Skin epidermis (tissue), 12 donors: ENCODE measurements at regions not wholly inside any gene's neighbourhood (a gene's known extent, or its start where the extent isn't known, plus 50 kb on each side); places are given as distances from the start of the nearest gene placed in this dataset.

Source experiments
- H3K27ac ChIP-seq, 21 experiments: fragments of 200-600 bp; sonication (generic) in 11 of 21; one replicate each; pipeline ENCODE4 v1.5.0; 2020; ENCODE audit warnings: mild to moderate bottlenecking in 3 of 21, inconsistent platforms in 2 of 21, moderate library complexity in 2 of 21
- H3K4me3 ChIP-seq, 7 experiments: fragments of 200-600 bp; sonication (generic) in 2 of 7; one replicate each; pipeline ENCODE4 v1.5.0; 2020; ENCODE audit warnings: inconsistent platforms in 2 of 7, mild to moderate bottlenecking in 2 of 7, moderate library complexity in 1 of 7

DNA sequence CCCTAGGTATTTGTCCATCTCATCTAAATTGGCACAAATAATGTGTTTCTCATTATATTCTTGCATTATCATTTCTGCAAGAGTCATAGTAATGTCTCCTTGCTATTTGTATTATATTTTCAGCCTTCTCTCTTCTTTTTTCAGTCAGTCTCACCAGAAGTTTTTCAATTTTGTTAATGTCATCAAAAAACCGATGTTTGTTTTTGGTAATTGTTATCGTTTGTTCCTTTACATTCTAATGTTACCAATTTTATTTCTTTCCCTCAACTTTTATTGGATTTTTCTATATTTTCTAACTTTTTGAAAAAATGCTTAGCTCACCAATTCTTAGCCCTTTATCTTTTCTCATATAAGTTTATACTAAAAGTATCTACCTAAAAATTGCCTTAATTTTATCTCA, 82.2 kb upstream of the NRSN1 start:
- Histone ChIP-seq H3K4me3 (no peak overlapping the region), H3K27ac (no peak overlapping the region)

DNA sequence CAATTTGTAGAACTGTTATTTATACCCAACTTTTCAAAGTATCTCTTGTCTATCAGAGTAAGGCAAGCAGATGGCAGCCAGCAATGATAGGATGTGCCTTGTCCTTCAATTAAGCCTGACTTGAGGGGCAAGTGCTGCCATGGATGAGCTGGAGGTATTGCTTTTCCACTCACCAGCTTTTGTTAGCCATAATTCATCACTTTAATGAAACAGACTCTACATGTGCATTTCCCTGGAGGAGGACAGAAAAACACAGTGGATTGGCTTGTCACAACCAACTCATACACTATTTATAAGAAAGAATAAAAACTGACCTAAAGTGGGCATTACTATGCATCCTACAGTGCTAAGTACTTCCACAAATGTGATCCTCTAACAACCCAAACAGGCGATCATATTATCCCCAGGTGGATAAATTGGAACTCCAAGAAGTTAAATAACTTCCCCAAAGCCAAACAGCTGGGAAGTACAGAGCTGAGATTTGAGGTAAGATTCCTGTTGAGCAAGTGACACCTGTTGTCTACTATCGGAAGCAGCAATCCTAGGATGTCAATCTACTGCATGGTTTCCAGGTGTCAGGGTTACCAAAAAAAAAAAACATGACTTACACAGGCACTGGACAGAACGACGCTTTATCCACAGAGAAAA, 73.9 kb upstream of the NRSN1 start:
- Histone ChIP-seq H3K27ac (no peak overlapping the region), H3K4me3 (no peak overlapping the region)

DNA sequence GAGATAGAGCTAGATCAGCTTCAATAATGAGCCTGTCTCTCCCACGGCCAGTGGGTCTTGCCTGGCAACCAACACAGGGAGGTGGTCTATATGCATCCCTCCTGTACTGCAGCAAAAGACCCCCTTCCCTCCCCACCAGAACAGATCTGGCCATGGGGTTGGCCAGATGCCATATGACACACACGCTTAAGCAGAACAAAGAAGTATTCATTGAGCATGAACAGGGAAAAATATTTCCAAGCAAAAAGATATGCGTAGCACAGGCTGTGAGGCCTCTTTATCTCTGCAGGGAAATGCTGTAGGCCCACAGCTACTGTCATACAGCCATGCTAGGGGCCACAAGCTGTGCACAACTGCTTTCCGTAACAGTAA, 73.4 kb upstream of the NRSN1 start:
- Histone ChIP-seq H3K27ac (no peak overlapping the region), H3K4me3 (no peak overlapping the region)

DNA sequence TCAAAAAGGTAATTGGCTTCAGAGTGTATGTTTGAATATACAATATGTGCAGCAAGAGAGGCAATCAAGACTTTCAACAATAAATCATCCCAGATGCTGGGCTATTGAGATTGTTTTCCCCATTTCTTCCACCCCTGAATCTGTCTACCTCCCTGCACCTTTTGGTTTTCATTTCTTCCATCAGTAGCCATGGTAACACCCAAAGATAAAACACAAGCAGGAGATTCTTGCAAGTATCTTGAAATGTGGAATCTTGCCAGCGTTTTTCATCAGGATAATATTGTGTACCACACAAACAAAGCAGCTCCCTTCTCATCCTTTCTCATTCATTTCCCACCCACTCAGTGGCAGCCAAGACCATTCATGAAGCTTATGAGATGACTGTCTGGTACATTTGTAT, 73.0 kb upstream of the NRSN1 start:
- Histone ChIP-seq H3K27ac (no peak overlapping the region), H3K4me3 (no peak overlapping the region)

DNA sequence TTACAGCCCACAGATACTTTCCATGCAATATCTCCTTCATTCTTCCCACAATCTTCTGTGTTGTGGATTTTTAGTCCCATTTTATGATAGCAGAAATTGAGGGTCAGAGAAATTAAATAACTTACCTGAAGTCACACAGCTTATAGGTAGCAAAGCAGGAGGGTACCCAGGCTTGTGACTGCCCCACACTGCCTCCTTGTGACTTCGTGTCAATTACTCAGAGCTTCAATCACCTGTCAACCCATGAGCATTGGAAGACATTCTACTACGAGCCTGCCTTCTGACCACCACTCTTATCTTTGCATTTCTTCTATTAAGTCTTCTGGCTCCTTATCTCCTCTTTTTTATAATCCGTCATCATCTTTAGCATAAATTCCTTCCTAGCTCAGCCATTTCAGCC, 71.6 kb upstream of the NRSN1 start:
- no peak overlapping the region for H3K27ac ChIP-seq

DNA sequence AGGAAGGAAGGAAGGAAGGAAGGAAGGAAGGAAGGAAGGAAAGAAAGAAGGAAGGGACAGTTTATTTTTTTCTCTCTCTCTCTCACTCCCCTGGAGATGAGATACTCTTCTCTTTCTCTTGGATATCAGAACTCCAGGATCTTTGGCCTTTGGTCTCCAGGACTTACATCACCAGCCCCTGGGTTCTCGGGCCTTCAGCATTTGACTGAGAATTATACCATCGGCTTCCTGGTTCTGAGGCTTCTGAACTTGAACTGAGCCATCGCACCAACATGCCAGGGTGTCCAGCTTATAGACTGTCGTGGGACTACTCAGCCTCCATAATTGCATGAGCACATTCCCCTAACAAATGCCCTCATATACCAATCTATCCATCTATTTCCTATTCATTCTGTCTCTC, 69.4 kb upstream of the NRSN1 start:
- Histone ChIP-seq H3K4me3 (no peak overlapping the region), H3K27ac (no peak overlapping the region)

More for the DNA sequence above, 71.6 kb upstream of the NRSN1 start:
- no peak overlapping the region for H3K4me3 ChIP-seq

DNA sequence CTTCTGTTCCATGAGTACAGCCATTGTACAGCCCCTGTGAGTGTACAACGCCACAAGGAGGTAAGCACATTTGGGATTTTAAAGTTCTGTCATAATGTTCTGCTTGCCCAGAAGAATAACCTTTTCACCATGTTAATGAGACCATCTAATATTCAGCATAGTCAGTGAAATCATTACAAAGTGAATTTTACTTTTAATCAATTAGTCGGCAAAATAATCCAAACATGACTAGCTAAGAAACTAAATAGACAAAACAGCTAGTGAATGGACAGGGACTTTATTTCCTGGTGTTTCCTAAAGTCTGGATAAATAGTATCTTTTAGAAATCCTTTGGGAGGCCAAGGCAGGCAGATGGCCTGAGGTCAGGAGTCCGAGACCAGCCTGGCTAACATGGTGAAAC, 69.0 kb upstream of the NRSN1 start:
- Histone ChIP-seq H3K27ac (no peak overlapping the region), H3K4me3 (no peak overlapping the region)

DNA sequence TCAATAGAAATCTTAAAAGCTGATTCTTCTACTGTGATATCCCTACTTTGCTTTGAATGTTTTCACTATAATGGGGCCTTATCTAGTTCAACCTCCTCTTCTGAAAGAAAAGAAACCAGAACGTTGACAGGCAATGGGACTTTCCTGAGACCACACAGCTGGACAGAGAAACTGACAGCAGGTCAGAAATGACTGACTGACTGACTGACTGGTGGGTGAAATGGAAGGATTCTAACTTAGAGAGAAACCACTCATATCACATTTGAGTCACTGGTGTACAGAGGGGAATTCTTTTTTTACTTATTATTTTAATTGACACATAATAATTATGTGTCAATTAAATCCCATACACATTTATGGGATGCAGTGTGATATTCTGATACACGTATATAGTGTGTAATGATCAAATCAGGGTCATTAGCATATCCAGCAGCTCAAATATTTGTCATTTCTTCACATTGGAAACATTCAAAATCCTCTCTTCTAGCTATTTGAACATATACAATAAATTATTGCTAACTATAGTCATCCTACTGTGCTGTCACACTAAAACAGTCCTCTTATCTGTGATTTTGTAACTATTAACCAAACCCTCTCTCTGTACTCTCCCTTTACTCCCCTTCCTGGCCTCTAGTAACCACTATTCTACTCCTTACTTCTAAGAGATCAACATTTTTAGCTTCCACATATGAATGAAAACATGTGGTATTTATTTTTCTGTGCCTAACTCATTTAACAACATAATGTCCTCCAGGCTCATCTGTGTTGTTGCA, 64.8 kb upstream of the NRSN1 start:
- Histone ChIP-seq H3K27ac (no peak overlapping the region), H3K4me3 (no peak overlapping the region)

DNA sequence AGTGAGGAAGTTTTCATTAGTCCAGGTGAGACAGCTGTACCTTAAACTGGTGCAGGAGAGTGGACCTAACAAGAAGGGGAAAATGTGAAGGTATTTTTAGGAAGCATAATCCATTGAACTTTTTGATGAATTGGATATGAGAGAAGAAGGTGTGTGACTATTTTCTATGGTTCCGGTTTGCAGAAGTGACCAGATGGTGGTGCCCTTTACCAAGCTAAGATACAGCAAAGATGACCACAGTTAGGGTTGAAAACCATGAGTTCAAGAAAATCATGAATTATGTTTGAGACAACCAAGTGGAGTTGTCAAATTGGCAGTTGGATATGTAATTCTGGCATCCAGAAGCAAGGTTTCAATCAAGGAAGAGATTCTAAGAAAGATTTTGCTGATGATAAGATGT, 61.9 kb upstream of the NRSN1 start:
- H3K4me3 ChIP-seq: no peak overlapping the region

DNA sequence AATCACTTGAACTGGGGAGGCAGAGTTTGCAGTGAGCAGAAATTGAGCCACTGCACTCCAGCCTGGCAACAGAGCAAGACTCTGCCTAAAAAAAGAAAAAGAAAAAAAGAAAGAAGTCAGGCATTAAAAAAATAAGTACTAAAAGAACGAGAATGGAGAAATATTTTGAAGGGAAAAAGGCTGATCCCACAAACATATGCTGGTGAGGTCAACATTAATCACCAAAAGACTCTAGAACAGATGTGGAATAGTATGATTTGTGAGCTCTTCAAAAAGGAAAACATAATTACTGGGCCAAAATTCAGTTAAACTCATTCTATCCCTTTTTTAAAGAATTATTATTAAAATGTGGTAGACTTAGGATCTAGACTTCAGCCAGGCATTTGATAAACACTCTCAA, 61.2 kb upstream of the NRSN1 start:
- Histone ChIP-seq H3K4me3 (no peak overlapping the region), H3K27ac (no peak overlapping the region)

More for the DNA sequence above, 61.9 kb upstream of the NRSN1 start:
- no peak overlapping the region for H3K27ac ChIP-seq

DNA sequence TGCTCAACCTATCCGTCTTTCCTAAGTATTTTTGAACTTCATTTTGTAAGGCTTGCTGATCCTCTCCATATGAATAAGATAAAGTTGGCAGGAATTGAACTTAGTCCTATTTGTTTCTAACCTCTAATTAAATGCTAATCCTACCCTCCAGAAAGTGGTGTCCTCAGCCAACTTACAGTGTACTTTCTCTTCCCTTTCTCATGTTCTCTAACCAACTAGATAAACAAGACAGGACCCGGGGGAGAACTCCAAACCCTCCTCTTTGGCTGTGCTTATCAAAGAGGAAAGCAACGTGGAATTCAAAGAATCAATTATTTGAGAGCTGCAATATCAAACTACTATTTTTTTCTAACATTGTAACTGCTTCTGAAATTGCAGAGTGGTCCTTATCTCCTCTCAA, 56.5 kb upstream of the NRSN1 start:
- no peak overlapping the region for H3K27ac ChIP-seq
- no peak overlapping the region for H3K4me3 ChIP-seq

DNA sequence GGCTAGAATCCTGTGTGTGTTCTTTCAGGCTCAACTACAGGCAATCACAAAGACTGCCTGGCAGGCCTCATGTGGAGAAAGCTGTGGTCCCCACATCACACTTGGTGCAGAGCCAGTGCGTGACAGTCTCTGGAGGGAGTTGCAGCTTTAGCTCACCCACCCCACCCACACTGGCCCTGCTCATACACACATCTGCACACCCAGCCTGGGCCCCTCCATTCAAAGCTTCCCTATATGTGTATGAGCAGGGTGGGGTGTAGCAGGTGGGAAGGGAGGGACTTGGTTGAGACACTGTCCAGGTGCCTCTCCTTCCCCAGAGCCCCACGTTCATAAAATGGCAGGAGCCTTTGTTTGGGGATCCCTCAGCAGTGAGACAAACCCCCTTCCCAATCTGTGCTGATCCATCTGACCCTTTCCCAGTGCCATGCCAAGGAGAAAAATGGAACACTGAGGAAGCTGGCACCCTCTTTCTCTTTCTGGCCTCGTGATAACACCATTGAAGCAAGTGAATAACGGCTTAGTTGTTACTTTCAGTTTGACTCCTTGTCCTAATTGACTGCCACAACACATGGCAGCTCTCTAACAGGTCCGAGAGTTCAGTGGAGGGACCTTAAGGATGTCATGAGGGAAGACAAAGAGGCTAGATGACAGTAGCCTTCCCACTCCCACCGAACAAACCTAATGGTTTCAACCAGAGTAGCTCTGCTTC, 53.8 kb upstream of the NRSN1 start:
- H3K27ac ChIP-seq: no peak overlapping the region
- no peak overlapping the region for H3K4me3 ChIP-seq

DNA sequence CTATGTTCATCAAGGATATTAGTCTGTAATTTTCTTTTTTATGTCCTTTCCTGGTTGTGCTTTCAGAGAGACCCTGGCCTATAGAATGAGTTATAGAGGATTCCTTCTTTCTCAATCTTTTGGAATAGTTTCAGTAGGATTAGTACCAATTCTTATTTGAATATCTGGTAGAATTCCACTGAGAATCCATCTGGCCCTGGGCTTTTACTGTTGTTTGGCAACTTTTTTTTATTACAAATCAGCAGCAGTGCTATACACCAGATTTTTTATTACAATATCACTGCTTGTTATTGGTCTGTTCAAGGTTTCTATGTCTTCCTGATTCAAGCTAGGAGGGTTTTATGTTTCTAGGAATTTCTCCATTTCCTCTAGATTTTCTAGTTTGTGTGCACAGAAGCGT, 50.0 kb upstream of the NRSN1 start:
- no peak overlapping the region for H3K4me3 ChIP-seq
- no peak overlapping the region for H3K27ac ChIP-seq
